ENCODE measurements at regions not wholly inside any gene's neighbourhood (a gene's known extent, or its start where the extent isn't known, plus 50 kb on each side); places are given as distances from the start of the nearest gene placed in this dataset.

GRCh38 chr2:236405357-236405756, 141.2 kb upstream of the ASB18 start:
- H3K79me2 ChIP-seq (ENCODE audit: insufficient read depth, low read length), result no peaks in the 10 kb centered on the region
- ATAC-seq, result no peak
- POLR2A ChIA-PET, result no interaction called here
- CTCF ChIA-PET, result no interaction called here
- H3K9me3 ChIP-seq (ENCODE audit: control insufficient read depth in 1 of 2, insufficient read depth in 1 of 2, low read depth in 1 of 2, low read length in 2 of 2), result no peaks in the 10 kb centered on the region
- TF ChIP-seq SIN3A (IDR thresholded peaks at IDR 0.05; ENCODE audit: low read depth) (no peak), ZNF274 (IDR thresholded peaks at IDR 0.05; ENCODE audit: low read depth, low read length) (no peak), MAX (IDR thresholded peaks at IDR 0.05) (no peak), SRF (IDR thresholded peaks at IDR 0.05; ENCODE audit: low read depth) (no peak), EGR1 (IDR thresholded peaks at IDR 0.05; ENCODE audit: low read depth) (no peak), REST (IDR thresholded peaks at IDR 0.05; ENCODE audit: low read depth) (no peak), POLR2A (IDR thresholded peaks at IDR 0.05; ENCODE audit: borderline replicate concordance, extremely low read depth, insufficient read depth, insufficient read length) (no peak), SP1 (IDR thresholded peaks at IDR 0.05; ENCODE audit: low read depth) (no peak), CBX3 (IDR thresholded peaks at IDR 0.05; ENCODE audit: low read depth) (no peak), CTCF (IDR thresholded peaks at IDR 0.05 in 2 of 3, conservative IDR thresholded peaks at IDR 0.05 in 1 of 3; ENCODE audit: borderline replicate concordance in 1 of 3, insufficient read depth in 1 of 3, low read depth in 2 of 3, low read length in 2 of 3) (no peak)
- RAD21 ChIA-PET (ENCODE audit: low non-redundant PET in 1 of 2, low total read pairs in 2 of 2, uncharacterized antibody in 2 of 2, unreplicated experiment in 2 of 2), result no interaction called here
- no peak overlapping the region for H3K9ac ChIP-seq (ENCODE audit: low read length)
- no peaks in the 10 kb centered on the region for H3K4me1 ChIP-seq (ENCODE audit: control insufficient read depth in 1 of 2, insufficient read depth in 2 of 2, low read length in 2 of 2)
- no peaks in the 10 kb centered on the region; the same call in 1 of the 2 replicates for H3K27me3 ChIP-seq (ENCODE audit: insufficient read depth, low read length)
- H4K20me1 ChIP-seq (ENCODE audit: insufficient read depth), result no peaks in the 10 kb centered on the region
- no peak for DNase-seq (ENCODE audit: low read depth, low spot score)
- H3K36me3 ChIP-seq (ENCODE audit: control insufficient read depth in 1 of 2, insufficient read depth in 2 of 2, low read length in 2 of 2), result no peaks in the 10 kb centered on the region
- H3K4me2 ChIP-seq (ENCODE audit: low read length), result no peak overlapping the region
- BruUV-seq (replicated peaks), result no TSS peak
- H3K4me3 ChIP-seq (replicated peaks in 1 of 2; ENCODE audit: low read depth in 1 of 2, low read length in 2 of 2), result no peak overlapping the region
- no peak overlapping the region for H2AFZ ChIP-seq (ENCODE audit: low read depth, low read length, poor library complexity, severe bottlenecking)
- H3K9me2 ChIP-seq (ENCODE audit: insufficient read depth), result no peaks in the 10 kb centered on the region
- intact Hi-C loops (cut with micrococcal nuclease), result no loop called here
- H3K27ac ChIP-seq (ENCODE audit: low read depth, low read length), result no peak overlapping the region
